CD4-positive, alpha-beta T cell treated with Interleukin-21 for 1 hour (primary cell): ENCODE measurements at regions not wholly inside any gene's neighbourhood (a gene's known extent, or its start where the extent isn't known, plus 50 kb on each side); places are given as distances from the start of the nearest gene placed in this dataset.
"Not testable (repeated sequence)": the region's sequence is repeated elsewhere in the genome, so short reads cannot be mapped to it uniquely, and the experiment has no call there.

Source experiments
- DNase-seq: peaks from one replicate; pipeline ENCODE4 v3.0.0-alpha.2; 2020

DNA sequence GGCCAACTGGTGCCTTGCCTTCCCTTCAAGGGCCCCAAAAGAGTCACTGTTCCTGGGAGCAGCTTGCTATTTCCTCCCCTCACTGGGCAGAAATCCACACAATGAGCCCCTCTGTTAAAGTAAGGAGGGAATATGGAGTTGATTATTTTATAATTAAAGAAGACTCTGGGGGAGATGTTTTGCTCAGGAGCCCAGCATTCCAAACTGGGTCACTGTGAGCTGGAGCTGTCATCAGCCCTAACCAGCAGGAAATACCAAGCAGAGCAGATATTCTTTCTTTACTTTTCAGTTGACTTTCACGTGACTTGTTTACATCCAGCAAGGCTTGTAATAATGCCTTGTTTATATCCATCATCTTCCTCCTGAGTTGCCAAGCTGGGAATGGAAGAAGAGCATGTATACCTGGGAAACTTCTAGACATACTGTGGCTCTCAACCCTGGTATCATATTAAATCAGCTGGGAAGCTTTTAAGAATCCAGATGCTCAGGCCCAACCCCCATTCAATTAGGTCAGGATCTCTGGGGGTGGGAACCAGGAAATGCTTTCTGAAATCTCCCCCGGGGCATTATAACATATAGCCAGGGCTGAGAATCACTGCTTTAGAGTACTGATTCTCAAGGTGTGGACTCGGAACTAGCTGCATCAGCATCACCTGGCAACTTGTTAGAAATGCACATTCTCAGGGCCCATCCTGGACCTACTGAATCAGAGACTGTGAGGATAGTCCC, 175.6 kb upstream of the MYLIP start:
- DNase-seq, result no peak

DNA sequence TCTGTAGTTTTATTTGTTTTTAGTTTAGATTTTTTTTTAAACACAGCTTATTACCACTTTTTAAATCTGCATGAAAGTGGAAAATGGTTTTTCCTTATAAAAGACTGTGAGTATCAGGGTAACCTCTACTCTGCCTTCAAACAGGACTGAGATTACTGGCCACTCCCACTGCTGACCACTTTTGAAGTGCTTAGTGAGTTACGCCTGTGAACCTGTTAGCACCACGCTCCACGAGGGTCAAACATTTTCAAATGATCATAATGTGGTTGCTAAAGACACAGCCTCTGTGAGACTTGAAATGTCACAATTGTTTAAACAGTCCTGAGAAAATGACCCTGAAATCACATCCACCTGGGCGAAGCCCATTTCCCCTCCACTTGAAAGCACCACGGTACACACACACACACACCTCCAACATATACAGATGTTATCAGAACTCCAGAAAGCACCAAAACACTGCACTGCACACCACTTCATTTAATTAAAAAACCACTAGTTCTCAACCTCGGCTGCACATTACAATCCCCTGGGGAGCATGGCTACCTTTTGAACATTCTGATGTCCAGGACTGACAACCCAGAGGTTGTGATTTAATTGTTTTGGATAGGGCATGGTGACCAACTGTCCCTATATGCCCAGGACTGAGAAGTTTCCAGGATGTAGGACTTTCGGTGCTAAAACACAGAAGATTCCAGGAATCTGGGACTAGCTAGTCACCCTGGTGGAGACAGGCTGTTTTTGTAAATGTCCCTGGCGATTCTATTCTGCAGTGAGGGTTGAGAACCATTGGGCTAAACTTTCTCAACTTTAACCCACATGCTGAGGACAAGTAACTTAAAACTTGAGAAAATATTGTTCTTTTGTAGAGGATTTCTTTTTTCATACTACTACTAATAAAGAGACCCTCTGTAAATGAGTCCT, 176.4 kb upstream of the MYLIP start:
- DNase-seq, result no peak

DNA sequence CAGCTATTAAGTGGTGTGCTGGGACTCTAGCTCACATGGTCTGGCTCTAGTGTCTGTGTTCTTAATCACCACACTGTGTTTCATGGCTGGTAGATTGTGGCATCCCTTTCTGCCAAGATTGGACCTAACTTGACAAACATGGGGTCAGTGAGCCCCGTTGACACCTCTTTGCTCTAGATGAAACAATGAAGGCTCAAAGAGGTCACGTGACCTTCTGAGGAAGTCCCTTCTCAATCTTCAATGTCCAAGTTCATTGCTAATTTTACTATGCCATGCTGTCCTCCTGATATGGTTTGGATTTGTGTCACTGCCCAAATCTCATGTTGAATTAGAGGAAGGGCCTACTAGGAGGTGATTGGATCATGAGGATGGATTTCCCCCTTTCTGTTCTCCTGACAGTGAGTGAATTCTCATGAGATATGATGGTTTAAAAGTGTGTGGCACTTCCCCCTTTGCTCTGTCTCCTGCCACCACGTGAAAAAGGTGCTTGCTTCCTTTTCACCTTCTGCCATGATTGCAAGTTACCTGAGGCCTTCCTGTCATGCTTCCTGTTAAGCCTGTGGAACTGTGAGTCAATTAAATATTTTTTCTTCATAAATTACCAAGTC, 177.8 kb upstream of the MYLIP start:
- no peak for DNase-seq

DNA sequence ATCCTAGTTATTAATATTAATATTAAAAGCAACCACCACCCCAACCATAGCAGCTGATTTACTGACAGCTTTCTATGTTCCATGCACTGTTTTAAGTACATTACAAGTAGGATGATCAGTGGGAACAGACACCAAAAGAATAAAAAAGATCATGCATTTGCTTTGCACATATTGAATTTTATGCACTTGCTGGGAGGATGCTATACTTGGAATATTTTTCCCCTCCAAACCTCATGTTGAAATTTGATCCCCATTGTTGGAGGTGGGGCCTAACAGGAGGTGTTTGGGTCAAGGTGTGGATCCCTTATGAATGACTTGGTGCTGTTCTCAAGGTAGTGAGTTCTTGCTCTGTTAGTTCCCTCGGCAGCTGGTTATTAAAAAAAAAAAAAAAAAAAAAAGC, 178.9 kb upstream of the MYLIP start:
- no peak for DNase-seq

DNA sequence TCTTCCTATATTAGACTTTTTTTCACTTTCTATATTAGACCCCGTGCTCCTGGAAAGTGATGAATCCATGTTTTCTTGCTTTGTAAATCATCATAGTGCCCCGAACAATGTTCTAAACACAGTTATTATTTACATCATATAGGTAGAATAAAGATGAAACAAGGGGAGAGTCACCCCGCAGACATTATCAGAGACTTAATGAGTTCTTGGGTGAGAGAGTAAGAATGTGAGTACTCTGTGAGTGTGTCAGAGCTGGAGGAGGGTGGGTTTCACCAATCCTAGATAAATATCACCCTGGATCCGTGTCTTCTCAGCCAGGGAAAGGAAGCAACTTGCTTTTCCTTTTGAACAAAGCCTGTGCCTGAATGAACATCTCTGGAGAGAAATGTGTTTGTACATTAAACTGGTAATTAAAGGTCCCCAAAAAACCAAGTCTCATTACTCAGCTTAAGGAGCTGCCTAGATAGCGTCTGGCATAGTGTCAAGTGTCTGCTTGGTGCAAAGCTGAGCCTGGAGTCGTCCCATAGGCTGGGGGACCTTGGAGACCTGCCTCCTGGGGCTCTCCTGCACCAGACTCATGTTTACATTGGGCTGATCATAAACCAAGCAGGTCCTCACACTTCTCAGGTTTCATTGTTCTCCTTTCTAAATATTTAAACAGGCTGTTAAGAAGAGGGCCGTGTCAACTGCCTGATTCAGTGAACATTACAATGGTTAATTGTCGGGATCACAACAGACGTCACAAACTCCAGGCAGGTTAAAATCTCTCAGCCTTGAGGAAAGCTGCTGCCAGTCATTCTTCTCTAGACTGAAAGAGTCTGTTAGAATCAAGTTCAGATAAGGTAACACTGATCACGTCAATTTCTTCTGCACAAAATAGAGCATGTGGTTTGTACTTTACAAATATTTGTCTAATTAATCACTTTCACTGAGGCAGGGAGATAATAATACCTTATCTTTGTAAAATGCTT, 179.7 kb upstream of the MYLIP start:
- DNase-seq, result no peak

DNA sequence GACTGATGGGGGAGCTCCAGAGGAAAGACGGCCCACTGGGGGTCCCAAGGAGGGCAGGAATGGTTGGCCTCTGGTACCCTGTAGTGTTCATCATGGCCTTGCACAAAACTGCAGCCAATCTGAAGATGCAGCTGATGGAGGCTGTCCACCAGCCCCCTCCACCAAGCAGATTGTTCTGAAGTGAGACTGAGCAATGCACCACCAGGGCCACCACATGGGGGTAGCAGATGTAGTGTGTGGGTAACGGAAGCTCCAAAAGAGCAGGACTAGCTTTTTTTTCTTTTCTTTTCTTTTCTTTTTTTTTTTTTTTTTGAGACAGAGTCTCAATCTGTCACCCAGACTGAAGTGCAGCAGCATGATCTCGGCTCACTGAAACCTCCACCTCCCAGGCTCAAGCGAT, 181.0 kb upstream of the MYLIP start:
- no peak for DNase-seq

DNA sequence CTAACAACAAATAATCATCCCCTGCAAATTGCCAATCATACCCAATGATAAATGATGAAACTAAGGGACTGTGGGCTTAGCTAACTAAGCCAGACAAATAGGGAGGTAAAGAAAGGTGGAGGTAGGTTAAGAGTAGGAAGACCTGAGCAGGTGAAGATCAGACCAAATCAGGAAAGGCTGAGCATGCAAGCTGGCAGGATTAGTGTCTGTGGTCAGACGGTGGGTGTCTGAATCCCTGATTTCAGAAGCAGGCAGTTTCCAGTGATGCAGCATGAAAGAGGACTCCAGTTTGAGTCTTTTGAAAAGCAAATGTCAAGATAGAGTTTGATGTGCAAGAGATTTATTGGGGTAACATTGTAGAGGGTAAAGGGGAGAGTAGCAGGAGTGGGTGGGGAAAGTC, 181.4 kb upstream of the MYLIP start:
- no peak for DNase-seq

DNA sequence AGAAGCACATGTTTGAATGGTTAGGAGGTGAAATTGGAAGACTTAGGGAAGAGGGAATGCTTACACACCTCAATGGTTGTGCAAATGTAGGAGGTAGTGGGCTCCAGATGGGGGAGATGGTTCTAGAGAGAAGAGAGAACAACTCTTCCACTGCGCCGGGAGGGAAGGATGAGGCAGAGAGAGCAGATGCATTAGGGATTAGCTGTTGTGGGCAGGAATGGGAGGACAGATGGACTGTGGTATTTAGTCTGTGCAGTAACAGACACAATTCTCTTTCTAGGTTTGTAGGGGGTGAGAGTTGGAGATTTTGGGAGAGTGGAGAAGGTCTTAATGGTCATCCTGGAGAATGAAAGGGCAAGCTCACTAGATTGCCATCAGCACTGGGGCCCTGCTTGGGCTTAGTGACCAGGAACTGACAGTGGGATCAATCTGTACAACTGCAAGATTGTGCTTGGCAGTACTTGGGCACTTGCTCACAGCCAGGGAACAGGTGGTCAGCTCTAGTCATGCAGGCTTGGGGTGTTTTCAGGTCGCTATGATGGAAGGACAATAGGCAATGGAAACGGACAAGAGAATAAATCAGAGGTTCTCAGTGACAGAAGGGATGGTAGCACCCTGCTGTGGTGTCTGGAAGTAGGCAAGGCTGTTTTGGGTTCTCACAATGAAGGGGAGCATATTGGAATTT, 182.0 kb upstream of the MYLIP start:
- DNase-seq, result no peak

DNA sequence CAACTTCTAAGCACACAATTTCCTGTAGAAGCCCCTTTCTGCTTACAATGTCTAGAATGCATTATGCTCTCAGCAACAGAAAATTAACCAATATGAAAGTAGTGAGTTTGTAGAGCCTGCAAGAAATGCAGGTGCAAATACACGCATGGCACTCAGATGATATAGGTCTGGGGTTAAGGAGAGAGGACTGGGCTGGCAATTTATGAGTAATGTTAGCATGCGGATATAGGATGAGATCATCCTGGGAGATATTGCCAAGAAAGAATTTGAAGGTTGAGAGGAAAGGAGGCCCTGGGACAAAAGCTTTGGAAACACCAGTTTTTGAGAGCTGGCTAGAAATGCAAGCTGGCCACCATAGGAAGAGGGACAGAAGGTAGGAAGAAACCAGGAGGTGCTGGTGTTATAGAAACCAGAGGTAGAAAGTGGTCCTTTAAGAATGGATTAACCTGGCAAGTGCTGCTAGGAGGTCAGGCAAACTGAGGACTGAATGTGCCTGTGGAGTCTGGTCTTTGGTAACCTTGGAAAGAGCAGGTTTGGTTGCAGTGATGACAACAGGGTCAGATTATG, 183.2 kb upstream of the MYLIP start:
- no peak for DNase-seq

DNA sequence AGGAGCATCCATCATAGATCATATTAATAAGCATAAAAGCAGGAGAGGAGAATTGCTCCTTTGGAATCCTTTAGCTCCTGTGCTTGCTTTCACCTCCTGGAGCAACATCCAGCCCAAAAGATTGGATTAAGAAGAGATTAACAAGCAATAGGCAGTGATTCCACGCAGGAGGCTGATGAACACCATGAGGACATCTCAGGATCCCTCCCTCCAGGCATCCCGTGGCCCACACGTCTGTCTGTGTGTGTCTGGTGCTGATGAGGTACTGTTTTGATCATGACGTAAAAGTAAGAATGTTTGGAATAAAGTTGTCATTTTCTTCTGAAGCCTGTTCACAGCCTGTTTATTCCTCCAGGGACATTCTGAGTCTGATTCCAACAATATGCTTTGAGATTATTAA, 185.5 kb upstream of the MYLIP start:
- DNase-seq, result no peak

DNA sequence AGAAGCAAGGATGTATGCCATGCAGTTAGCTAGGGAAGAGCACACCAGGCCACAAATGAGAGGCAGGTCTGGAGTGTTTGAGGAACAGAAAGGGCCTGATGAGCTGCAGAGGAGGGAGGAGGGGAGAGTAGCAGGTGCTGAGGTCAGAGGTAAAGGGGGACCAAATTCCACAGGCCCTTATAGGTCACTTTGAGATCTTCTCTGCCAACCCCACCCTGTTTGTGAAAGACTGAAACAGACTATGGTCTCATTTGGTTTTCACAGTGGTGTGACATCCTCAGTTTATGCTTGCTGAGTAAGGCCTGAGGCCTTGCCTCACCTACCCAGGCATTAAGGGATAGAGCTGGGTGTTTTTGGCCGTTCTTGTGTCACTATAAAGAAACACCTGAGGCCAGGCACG, 187.7 kb upstream of the MYLIP start:
- DNase-seq, result no peak

DNA sequence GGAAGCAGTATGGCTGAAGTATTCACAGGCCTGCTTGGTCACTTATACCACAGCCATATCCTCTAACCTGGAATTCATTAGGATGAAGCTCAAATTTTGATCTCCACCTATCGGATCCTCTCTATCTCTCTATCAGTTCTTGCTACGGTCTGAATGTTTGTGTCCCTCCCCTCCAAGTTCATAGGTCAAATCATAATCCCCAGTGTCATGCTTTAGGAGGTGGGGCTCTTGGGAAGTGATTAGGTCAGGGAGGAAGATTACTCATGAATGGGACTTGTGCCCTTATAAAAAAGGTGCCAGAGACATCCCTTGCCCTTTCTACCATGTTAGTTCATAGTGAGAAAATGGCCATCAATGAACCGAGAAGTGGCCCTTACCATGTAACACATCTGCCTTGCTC, 190.8 kb upstream of the MYLIP start:
- DNase-seq, result no peak

DNA sequence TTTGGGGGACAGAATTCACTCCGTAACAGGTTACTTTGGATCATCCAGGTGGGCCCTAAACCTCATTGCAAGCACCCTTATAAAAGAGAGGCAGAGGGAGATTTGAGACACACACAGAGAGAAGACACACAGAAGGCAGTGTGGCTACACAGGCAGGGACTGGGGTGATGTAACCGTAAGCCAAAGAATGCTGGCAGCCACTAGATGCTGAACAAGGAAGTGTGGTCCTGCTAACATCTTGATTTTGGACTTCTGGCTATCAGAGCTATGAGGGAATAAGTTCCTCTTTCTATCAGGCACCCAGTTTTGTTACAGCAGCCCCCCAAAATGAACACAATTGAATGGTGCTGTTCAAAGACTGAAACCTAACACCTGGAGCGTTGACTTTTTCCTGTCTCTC, 191.3 kb upstream of the MYLIP start:
- DNase-seq, result no peak

DNA sequence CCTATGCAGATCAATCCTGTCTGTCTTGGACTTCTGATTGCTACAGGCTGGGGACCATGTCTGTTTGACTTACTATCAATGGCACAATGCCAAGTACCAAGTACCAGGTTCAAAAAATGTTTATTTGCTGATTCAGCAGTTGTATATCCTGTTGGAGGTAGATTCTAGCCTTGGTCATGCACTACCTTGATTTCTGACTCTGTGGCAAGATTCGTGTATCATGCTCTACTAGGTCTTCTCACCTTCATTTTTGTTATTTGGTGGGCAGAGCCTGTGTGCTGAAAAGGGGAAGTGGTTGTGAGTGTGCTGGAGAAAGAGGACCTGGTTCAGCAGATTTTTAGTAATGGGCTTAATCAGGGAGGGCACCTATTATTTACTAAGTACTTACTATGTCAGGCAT, 192.4 kb upstream of the MYLIP start:
- no peak for DNase-seq

DNA sequence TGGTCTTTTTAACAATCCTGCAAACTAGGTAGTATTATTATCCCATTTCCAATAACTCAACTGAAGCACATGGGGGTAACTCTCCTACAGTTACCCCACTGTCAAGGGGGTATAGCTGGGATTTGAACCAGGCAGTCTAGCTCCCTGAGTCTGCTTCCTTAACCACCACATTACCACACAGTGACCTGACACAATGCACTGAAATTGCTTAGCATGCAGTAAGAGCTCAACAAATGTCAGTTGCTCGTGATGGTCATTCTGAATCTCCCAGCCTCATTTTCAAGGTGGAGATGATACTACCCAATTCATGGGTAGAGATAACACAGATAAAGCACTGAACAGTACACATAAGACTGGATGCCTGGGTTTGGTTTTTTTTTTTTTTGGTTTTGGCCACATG, 193.2 kb upstream of the MYLIP start:
- no peak for DNase-seq

DNA sequence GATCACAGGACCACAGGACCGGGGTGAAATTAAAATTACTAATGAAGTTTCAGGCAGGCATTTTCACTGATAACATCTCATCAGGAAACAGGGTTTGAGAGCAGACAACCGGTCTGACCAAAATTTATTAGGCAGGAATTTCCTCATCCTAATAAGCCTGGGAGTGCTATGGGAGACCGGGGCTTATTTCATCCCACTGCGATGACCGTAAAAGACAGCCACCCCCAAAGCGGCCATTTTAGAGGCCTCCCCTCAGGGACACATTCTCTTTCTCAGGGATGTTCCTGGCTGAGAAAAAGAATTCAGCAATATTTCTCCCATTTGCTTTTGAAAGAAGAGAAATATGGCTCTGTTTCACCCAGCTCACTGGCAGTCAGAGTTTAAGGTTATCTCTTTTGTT, 197.2 kb upstream of the MYLIP start:
- not testable (repeated sequence) for DNase-seq

DNA sequence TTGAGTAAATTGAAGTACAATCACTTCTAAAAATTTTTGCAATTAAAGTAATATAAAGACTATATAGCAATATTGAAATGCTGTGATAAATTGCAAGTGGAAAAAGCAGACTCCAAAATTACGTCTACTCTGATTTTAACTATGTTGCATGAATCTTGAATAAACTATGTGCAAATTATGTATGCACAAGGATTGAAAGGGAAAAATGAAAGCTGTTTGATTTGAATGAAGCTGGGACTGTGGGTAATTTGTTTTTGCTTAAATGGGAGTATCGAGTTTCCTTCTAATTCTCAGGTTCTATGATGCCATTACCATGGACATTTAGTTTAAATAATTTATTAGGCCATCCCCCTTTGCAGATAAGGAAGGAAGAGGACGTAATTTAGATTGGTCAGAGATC, 198.7 kb upstream of the MYLIP start:
- no peak for DNase-seq

DNA sequence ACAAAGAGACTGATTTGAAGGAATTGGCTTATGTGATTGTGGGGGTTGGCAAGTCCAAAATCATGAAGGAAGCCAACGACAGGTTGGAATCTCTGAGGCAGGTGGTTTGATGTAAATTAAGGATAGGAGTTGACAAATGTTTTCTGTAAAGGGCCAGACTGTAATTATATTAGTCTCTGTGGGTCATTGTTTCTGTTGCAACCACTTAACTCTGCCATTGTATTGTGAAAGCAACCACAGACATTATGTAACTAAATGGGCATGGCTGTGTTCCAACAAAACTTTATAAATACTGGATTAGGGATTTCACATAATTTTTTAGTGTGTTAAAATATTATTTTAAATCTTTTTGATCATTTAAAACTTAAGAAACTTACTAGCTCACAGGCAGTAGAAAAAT, 199.2 kb upstream of the MYLIP start:
- no peak for DNase-seq

DNA sequence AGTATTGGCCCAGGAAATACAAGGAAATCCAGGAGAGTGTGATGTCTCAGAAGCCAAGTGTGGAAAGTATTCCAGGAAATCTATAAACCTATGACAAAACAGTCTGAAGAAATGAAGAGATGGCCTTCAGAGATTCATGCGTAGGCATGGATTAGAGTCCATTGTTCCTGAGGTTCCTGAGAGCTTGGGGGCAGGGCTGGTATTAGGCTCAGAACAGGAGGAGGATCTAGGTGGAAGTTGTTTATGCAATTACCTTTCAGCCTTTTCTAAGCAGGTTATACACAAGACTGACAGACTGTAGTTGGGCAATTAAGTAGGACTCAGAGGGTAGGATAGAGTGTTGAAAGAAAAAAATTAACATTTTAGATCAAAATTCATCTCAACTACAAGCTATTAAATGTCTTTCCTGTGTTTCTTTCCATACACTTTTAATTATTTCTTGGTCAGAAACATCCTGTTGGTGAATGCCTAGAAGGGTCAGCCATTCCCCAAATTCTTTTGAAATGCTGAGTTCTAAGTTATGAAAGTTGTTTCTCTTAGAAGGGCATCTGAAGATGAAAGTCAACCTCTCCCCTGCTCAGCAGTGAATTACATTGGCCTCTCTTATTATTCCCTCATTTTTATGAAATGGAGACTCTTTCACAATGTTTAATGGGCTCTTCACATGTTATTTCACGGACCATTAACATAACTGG, 201.2 kb upstream of the MYLIP start:
- DNase-seq, result no peak

DNA sequence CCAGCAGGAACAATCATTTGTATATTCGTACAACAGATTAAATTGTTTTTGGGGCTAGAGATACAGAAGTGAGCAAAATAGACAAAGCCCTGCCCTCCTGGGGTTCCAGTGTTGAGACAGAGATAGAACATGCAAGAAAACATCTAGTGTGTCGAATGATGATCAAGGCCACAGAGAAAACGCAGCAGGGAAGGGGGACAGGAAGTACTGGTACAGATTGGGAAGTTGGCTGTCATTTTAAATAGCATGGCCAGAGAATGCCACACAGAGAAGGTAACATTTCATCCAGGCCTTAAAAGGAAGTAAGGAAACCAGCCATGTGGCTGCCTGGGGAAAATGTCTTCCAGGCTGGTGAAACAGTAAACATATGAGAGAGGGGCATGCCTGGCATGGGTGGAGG, 202.6 kb upstream of the MYLIP start:
- no peak for DNase-seq

DNA sequence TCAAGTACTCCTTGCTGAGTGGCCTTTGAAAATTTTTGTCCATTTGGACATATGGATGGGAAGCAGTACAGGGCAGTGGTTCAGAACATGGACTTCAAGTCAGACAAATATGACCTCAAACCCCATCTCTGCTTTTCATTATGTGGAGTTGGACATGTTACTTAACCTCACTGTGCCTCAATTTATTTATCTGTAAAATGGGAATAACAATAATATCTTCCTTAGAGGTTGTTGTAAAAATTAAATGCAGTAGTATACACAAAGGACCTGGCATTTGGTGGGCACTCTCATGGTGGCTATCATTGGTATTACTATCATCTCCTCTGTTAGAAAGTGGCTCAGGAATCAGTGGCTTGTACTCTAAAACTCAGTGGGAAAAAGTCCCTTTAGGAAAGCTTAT, 204.0 kb upstream of the MYLIP start:
- no peak for DNase-seq
